DMS114 treated with DMSO at 0.1 percent for 48 hours (cell line): ENCODE measurements at regions not wholly inside any gene's neighbourhood (a gene's known extent, or its start where the extent isn't known, plus 50 kb on each side); places are given as distances from the start of the nearest gene placed in this dataset.

ENCODE experiments used
- DNase-seq: peaks from one replicate; lab custom pipeline; 2025; ENCODE audit not compliant: unreplicated experiment; lab: John Stamatoyannopoulos, UW

GRCh38 chr3:180828723-180829408 is 83.6 kb upstream of the FXR1 start:
- DNase-seq = no peak

DNA sequence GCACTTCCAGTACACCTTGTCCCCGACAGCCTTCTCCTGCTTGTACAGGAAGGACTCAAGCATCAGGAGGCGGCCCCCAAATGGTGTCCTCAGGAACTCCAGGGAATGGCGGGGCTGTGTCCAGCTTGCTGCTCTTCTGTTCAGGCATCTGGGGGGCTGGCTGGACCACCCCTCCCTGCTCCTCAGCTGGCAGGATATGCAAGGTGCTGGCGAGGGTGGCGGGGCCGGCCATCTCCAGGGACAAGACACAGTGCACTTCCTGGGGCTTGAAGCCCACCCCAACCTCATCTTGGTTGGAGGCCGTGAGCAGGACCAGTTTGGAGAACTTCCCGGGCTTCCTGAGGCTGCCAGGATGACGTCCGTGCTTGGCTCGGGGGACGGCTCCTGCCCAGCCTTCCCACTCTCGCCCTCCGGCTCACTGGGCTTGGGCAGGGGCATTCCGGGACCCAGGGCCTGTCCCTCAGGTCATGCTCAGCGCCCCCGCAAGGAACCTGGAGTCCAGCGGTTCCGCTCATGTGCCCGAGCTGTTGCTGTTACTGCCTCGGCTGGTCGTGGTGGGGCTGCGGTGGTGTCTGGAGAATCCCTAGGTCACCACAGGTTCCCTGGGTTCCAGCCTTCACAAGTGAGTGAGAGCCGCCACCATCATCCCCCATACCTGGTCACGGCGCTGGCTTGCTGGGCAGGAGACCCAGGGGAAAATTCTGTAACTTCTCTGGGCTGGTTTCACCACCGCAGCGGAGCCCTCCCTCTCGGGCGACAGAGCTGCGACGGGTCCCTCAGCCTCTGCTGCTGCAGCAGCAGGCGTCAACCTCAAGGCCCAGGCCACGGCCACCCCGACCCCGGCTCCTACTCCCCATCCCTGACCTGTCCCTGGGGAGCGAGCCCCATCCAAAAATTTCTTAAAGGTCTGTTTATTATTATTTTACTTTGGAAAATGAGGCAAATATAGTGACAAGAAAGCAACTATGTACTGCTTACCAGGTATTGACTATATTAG is 82.8 kb upstream of the FXR1 start:
- no peak for DNase-seq

- no peak for DNase-seq
Measured at GRCh38 chr3:180835501-180835900, 77.0 kb upstream of the FXR1 start.

- DNase-seq = no peak
Measured at GRCh38 chr3:180836766-180837165, 75.7 kb upstream of the FXR1 start.

DNA sequence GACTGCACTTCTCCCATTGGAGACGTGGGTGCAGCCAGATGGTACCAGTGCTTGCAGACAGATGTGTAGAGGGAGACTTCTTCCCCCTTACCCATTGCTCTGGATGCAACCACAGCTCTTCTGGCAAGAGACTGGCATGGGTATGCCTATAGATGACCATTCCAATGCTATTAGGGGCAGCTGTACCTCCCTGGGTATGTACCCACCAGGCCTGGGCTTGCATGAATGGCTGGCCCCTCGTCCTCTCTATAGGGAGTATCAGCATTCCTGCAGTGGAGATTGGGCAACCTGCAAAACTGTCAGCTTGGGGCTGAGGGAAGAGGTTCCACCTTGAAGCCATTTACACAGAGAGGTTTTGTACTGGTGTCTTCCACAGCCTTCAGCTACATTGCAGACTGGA is 57.6 kb upstream of the FXR1 start:
- DNase-seq = no peak

GRCh38 chr3:180855364-180855763 is 57.1 kb upstream of the FXR1 start:
- peak; percentile 7 for DNase-seq

GRCh38 chr3:180855956-180856355 is 56.5 kb upstream of the FXR1 start:
- no peak for DNase-seq

DNA sequence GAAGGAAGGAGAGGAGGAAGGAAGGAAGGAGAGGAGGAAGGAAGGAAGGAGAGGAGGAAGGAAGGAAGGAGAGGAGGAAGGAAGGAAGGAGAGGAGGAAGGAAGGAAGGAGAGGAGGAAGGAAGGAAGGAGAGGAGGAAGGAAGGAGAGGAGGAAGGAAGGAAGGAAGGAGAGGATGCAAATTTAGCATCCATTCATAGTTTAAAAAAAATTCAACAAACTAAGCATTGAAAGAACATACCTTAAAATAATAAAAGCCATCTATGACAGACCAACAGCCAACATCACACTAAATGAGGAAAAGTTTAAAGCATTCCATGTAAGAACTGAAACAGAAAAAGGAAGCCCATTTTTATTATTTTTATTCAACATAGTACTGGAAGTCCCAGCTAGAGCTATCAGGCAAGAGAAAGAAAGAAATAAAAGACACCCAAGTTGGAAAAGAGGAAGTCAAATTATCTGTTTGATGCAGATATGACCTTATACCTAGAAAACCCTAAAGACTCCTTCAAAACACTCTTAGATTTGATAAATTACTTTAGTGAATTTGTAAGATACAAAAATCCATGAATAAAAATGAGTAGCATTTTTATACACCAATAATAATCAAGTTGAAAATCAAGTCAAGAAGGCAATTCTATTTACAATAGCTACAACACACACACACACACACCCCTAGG is 52.2 kb upstream of the FXR1 start:
- no peak for DNase-seq
